ENCODE measurements at regions not wholly inside any gene's neighbourhood (a gene's known extent, or its start where the extent isn't known, plus 50 kb on each side); places are given as distances from the start of the nearest gene placed in this dataset.

- peaks cover 11 to 21% of the 10 kb centered on the region in 2 donors for H3K9me3 Mint-ChIP-seq
- Histone ChIP-seq H3K4me1 (ENCODE audit: control insufficient read depth, insufficient read depth, low read length) (no peaks in the 10 kb centered on the region), H3K4me3 (ENCODE audit: low read length) (no peak overlapping the region), H3K27ac (ENCODE audit: low read length) (no peak overlapping the region), H3K36me3 (ENCODE audit: control insufficient read depth, insufficient read depth, low read length) (no peaks in the 10 kb centered on the region), H3K27me3 (ENCODE audit: control insufficient read depth, insufficient read depth, low read length) (no peaks in the 10 kb centered on the region), H3K9me3 (ENCODE audit: control insufficient read depth, insufficient read depth, low read length) (peaks cover 11% of the 10 kb centered on the region)
- H3K27me3 Mint-ChIP-seq (ENCODE audit: low read depth in 2 of 2): no peaks in the 10 kb centered on the region
- no peak overlapping the region for H3K4me3 Mint-ChIP-seq
- peaks cover 9% of the 10 kb centered on the region for H3K36me3 Mint-ChIP-seq
- 60% methylated on average over 1 of the region's 3 CpGs for WGBS (ENCODE audit: insufficient coverage)
- no peaks in the 10 kb centered on the region for H3K4me1 Mint-ChIP-seq
- TF ChIP-seq CTCF (IDR thresholded peaks at IDR 0.05): no peak
- intact Hi-C loops (cut with micrococcal nuclease): no loop called here
- ATAC-seq: no peak
- no peak overlapping the region for H3K27ac Mint-ChIP-seq
- DNase-seq: no peak
These were observed 289.5 kb upstream of the FAT3 start for GRCh38 chr11:91935120-91935519.

GRCh38 chr11:91932151-91932821, 292.3 kb upstream of the FAT3 start:
- no peaks in the 10 kb centered on the region for H3K4me1 Mint-ChIP-seq
- Histone ChIP-seq H3K36me3 (ENCODE audit: control insufficient read depth, insufficient read depth, low read length) (no peaks in the 10 kb centered on the region), H3K27me3 (ENCODE audit: control insufficient read depth, insufficient read depth, low read length) (no peaks in the 10 kb centered on the region), H3K4me3 (ENCODE audit: low read length) (no peak overlapping the region), H3K9me3 (ENCODE audit: control insufficient read depth, insufficient read depth, low read length) (peaks cover 4% of the 10 kb centered on the region), H3K27ac (ENCODE audit: low read length) (no peak overlapping the region), H3K4me1 (ENCODE audit: control insufficient read depth, insufficient read depth, low read length) (no peaks in the 10 kb centered on the region)
- no peak overlapping the region for H3K4me3 Mint-ChIP-seq
- TF ChIP-seq CTCF (IDR thresholded peaks at IDR 0.05): no peak
- H3K9me3 Mint-ChIP-seq: peaks cover 10 to 22% of the 10 kb centered on the region in 2 donors
- DNase-seq (no peak), ATAC-seq (no peak)
- H3K27me3 Mint-ChIP-seq (ENCODE audit: low read depth in 2 of 2): no peaks in the 10 kb centered on the region
- 78% methylated on average over 9 of the region's 11 CpGs for WGBS (ENCODE audit: insufficient coverage)
- intact Hi-C loops (cut with micrococcal nuclease): no loop called here
- peaks cover 11% of the 10 kb centered on the region for H3K36me3 Mint-ChIP-seq
- no peak overlapping the region for H3K27ac Mint-ChIP-seq

GRCh38 chr11:91927448-91927847, 297.2 kb upstream of the FAT3 start:
- Mint-ChIP-seq H3K9me3 (peaks cover 20 to 22% of the 10 kb centered on the region in 2 donors), H3K36me3 (peaks cover 11% of the 10 kb centered on the region), H3K27me3 (ENCODE audit: low read depth in 2 of 2) (no peaks in the 10 kb centered on the region), H3K4me1 (no peaks in the 10 kb centered on the region), H3K27ac (no peak overlapping the region), H3K4me3 (no peak overlapping the region)
- H3K27me3 ChIP-seq (ENCODE audit: control insufficient read depth, insufficient read depth, low read length): no peaks in the 10 kb centered on the region
- intact Hi-C loops (cut with micrococcal nuclease): no loop called here
- no peak for TF ChIP-seq CTCF (IDR thresholded peaks at IDR 0.05)
- no peaks in the 10 kb centered on the region for H3K4me1 ChIP-seq (ENCODE audit: control insufficient read depth, insufficient read depth, low read length)
- ATAC-seq: no peak
- no peaks in the 10 kb centered on the region for H3K36me3 ChIP-seq (ENCODE audit: control insufficient read depth, insufficient read depth, low read length)
- 49% methylated on average over 2 of the region's 2 CpGs for WGBS (ENCODE audit: insufficient coverage)
- no peak overlapping the region for H3K27ac ChIP-seq (ENCODE audit: low read length)
- H3K9me3 ChIP-seq (ENCODE audit: control insufficient read depth, insufficient read depth, low read length): peaks cover 9% of the 10 kb centered on the region
- no peak for DNase-seq
- H3K4me3 ChIP-seq (ENCODE audit: low read length): no peak overlapping the region

- H3K4me1 ChIP-seq (ENCODE audit: control insufficient read depth, insufficient read depth, low read length): no peaks in the 10 kb centered on the region
- H3K27me3 Mint-ChIP-seq (ENCODE audit: low read depth in 2 of 2): no peaks in the 10 kb centered on the region
- H3K36me3 ChIP-seq (ENCODE audit: control insufficient read depth, insufficient read depth, low read length): no peaks in the 10 kb centered on the region
- H3K27me3 ChIP-seq (ENCODE audit: control insufficient read depth, insufficient read depth, low read length): no peaks in the 10 kb centered on the region
- H3K36me3 Mint-ChIP-seq: peaks cover 11% of the 10 kb centered on the region
- no CpG with 5 or more reads among the region's 1 CpG for WGBS (ENCODE audit: insufficient coverage)
- intact Hi-C loops (cut with micrococcal nuclease): no loop called here
- no peak overlapping the region for H3K27ac Mint-ChIP-seq
- H3K4me3 ChIP-seq (ENCODE audit: low read length): no peak overlapping the region
- no peak for ATAC-seq
- H3K4me3 Mint-ChIP-seq: no peak overlapping the region
- no peak for DNase-seq
- H3K9me3 ChIP-seq (ENCODE audit: control insufficient read depth, insufficient read depth, low read length): peaks cover 7% of the 10 kb centered on the region
- peaks cover 20 to 22% of the 10 kb centered on the region in 2 donors for H3K9me3 Mint-ChIP-seq
- no peak overlapping the region for H3K27ac ChIP-seq (ENCODE audit: low read length)
- no peaks in the 10 kb centered on the region for H3K4me1 Mint-ChIP-seq
- no peak for TF ChIP-seq CTCF (IDR thresholded peaks at IDR 0.05)
These were observed 297.7 kb upstream of the FAT3 start for GRCh38 chr11:91926965-91927364.

Data from natural killer cell (primary cell).